Erythroblast (primary cell): ENCODE measurements at regions not wholly inside any gene's neighbourhood (a gene's known extent, or its start where the extent isn't known, plus 50 kb on each side); places are given as distances from the start of the nearest gene placed in this dataset.
"Not testable (repeated sequence)": the region's sequence is repeated elsewhere in the genome, so short reads cannot be mapped to it uniquely, and the experiment has no call there.

Experiments
- DNase-seq, 2 experiments: peaks; one replicate each; lab custom pipeline; 2025; lab: John Stamatoyannopoulos, UW
- GATA1 ChIP-seq: IDR thresholded peaks from 2 replicates; pipeline ENCODE4 v1.6.1; 2011; ENCODE audit warnings: low read depth, mild to moderate bottlenecking, control low read depth, low read length, moderate library complexity
- POLR2A ChIP-seq: IDR thresholded peaks from 2 replicates; pipeline ENCODE4 v1.6.1; 2011; ENCODE audit warnings: mild to moderate bottlenecking, low read length

GRCh38 chr6:164991573-164991972 lies 317.8 kb downstream of the C6orf118 start:
- no peak for TF ChIP-seq POLR2A
- no peak for TF ChIP-seq GATA1
- DNase-seq, result no peak

GRCh38 chr6:164990901-164991300 lies 318.5 kb downstream of the C6orf118 start:
- TF ChIP-seq GATA1 (no peak), POLR2A (no peak)
- no peak for DNase-seq

GRCh38 chr6:164982389-164982788 lies 327.0 kb downstream of the C6orf118 start:
- no peak for DNase-seq
- TF ChIP-seq GATA1, result no peak
- no peak for TF ChIP-seq POLR2A

DNA sequence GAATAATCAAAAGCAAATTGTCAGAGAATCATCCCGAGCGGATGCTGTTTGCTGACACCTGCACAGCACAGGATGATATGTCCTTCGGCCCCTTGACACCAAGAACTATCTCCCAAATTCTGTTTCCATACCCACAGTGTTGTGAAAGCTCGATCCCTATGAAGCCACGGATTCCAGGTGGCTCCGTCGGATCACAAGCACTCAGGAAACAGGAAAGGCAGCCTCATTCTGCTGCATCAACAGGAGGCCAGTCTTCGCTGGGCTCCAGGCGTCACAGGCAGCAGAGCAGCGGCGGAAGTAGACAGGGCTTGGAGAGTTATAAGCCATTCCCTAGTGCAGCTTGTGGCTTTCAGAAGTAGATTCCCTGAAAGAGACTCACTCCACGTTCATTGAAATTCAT lies 342.3 kb downstream of the C6orf118 start:
- TF ChIP-seq GATA1, result no peak
- TF ChIP-seq POLR2A, result no peak
- no peak for DNase-seq

DNA sequence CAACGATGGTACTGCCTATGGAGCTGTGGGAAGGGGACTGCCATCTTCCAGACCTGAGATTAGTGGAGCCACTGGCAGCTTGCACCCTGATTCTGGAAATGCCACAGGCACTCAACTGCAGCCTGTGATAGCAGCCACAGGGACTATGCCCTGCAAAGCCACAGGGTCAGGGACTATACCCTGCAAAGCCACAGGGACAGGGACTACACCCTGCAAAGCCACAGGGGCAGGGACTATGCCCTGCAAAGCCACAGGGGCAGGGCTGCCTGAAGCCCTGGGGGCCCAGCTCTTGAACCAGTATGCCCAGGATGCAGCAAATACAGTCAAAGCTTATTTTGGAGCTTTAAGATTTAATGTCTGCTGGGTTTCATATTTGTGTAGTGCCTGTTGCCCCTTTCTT lies 346.6 kb downstream of the C6orf118 start:
- no peak for DNase-seq
- TF ChIP-seq GATA1 (no peak), POLR2A (no peak)

DNA sequence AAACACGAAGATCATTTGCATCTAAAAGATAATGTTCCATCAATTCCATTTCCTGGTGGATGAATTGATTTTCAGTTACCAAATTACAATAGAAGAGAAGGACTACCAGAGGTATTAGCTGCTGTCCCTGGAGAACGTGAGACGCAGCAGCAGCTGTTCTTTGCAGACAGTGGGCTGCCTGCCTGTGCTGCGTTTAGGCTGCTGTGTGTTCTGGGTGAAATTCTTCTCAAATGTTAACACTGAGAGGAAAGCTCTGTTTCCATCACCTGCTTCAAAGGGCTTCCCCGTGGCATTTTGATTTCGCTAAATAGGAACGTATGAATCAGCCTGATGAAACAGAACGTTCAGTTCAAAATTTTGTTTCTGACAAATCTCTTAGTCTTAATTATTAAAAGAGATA lies 362.2 kb downstream of the C6orf118 start:
- DNase-seq, result no peak
- TF ChIP-seq GATA1, result no peak
- TF ChIP-seq POLR2A, result no peak

DNA sequence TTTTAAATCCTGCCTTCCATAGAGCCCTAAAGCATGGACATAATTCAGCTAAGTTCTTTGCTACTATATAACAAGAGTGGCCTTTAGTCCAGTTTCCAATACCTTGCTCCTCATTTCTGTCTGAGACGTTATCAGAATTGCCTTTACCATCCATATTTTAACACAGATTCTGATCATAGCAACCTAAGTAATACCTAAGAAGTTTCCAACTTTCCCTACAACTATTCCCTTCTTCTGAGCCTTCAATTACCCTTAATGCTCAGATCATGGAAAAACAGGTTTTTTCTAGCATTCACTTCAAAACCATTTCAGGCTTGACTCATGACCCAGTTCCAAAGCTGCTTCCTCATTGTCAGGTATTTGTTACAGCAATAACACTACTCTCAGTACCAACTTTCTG lies 367.1 kb downstream of the C6orf118 start:
- DNase-seq, result no peak
- no peak for TF ChIP-seq POLR2A
- no peak for TF ChIP-seq GATA1

- not testable (repeated sequence) for DNase-seq
These were observed 376.1 kb downstream of the C6orf118 start for GRCh38 chr6:164933238-164933794.

GRCh38 chr6:164929408-164929977 lies 379.9 kb downstream of the C6orf118 start:
- TF ChIP-seq POLR2A, result no peak
- no peak for DNase-seq

DNA sequence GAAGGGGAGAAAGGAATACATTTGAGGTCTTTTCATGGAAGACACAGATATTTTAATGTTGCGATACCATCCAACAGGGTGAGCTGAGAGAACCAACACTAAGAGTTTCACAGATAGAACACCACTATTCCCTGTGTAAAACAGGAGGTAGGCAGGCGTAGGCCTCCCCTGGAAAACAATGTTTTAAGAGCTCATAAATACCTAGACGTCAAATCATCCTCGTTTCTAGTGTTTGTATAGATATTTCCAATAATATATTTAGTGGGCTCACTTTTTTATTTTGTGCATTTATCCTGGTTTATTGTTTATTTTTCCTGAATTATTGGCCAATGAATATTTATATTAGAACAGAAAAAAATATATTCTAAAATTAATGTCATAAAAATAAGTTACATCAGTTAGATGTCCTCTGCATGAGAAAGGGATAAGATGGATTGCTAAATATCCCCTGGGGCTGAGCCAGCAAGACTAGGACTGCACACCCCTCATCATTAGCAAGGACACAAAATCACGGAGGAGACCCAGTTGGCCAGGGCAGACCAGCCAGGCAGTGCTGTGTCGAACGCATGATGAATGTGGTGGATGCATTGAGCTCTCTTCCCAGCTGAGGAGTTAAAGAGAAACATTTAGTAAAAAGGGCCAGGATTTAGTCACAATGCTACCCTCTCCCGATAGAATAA lies 380.5 kb downstream of the C6orf118 start:
- TF ChIP-seq POLR2A (no peak), GATA1 (no peak)
- no peak for DNase-seq

- DNase-seq, result no peak
- TF ChIP-seq GATA1 (no peak), POLR2A (no peak)
These were observed 381.2 kb downstream of the C6orf118 start for GRCh38 chr6:164928057-164928727.

- peak; percentile 19 to 59 for DNase-seq
- TF ChIP-seq GATA1 (no peak), POLR2A (no peak)
These were observed 381.9 kb downstream of the C6orf118 start for GRCh38 chr6:164927288-164928056.

GRCh38 chr6:164926686-164927085 lies 382.7 kb downstream of the C6orf118 start:
- DNase-seq, result no peak
- TF ChIP-seq GATA1, result no peak
- no peak for TF ChIP-seq POLR2A
